Natural killer cell (primary cell): ENCODE measurements at regions not wholly inside any gene's neighbourhood (a gene's known extent, or its start where the extent isn't known, plus 50 kb on each side); places are given as distances from the start of the nearest gene placed in this dataset.

Experiments
- ATAC-seq, 3 donors: fragments of 150-1000 bp in 2 of 3; fragments of 200-7000 bp in 1 of 3; cut with Tn5 transposase; 1 replicate in 1 of 3; 2 replicates in 2 of 3; pipeline ENCODE4 v1.10.0; 2021; ENCODE audit warnings: mild to moderate bottlenecking in 2 of 3, moderate library complexity in 2 of 3
- DNase-seq, 2 donors: peaks; one replicate each; pipeline versions ENCODE4 v3.0.0 to v3.0.0-alpha.2; 2013 to 2021; ENCODE audit warnings: mixed read lengths in 1 of 2
- H3K27ac ChIP-seq: one replicate; pipeline ENCODE4 v1.5.1; 2013; ENCODE audit warnings: mild to moderate bottlenecking, low read length
- H3K27me3 ChIP-seq: one replicate; pipeline ENCODE4 v1.6.1; 2013; ENCODE audit warnings: low read length; ENCODE audit not compliant: control insufficient read depth, insufficient read depth
- H3K36me3 ChIP-seq: one replicate; pipeline ENCODE4 v1.6.1; 2013; ENCODE audit warnings: low read length; ENCODE audit not compliant: control insufficient read depth, insufficient read depth
- H3K4me1 ChIP-seq: one replicate; pipeline ENCODE4 v1.6.1; 2013; ENCODE audit warnings: low read length; ENCODE audit not compliant: control insufficient read depth, insufficient read depth
- H3K4me3 ChIP-seq: one replicate; pipeline ENCODE4 v1.5.1; 2013; ENCODE audit warnings: low read length
- H3K9me3 ChIP-seq: one replicate; pipeline ENCODE4 v1.6.1; 2013; ENCODE audit warnings: low read length; ENCODE audit not compliant: control insufficient read depth, insufficient read depth
- H3K27ac Mint-ChIP-seq, 2 donors: one replicate each; pipeline ENCODE4 v1.8.0; 2022; ENCODE audit warnings: mild to moderate bottlenecking in 2 of 2, mixed read lengths in 2 of 2, moderate library complexity in 1 of 2
- H3K27me3 Mint-ChIP-seq, 2 donors: one replicate each; pipeline ENCODE4 v1.8.0; 2022; ENCODE audit warnings: low read depth in 2 of 2, mixed read lengths in 2 of 2
- H3K36me3 Mint-ChIP-seq: one replicate; pipeline ENCODE4 v1.8.0; 2022; ENCODE audit warnings: mixed read lengths
- H3K4me1 Mint-ChIP-seq, 2 donors: one replicate each; pipeline ENCODE4 v1.8.0; 2022; ENCODE audit warnings: mixed read lengths in 2 of 2
- H3K4me3 Mint-ChIP-seq: one replicate; pipeline ENCODE4 v1.8.0; 2022; ENCODE audit warnings: mild to moderate bottlenecking, moderate library complexity, mixed read lengths
- H3K9me3 Mint-ChIP-seq, 2 donors: one replicate each; pipeline ENCODE4 v1.8.0; 2022; ENCODE audit warnings: mixed read lengths in 2 of 2
- CTCF ChIP-seq: fragments of 200-600 bp; IDR thresholded peaks from one replicate; pipeline ENCODE4 v1.8.0; 2022; ENCODE audit warnings: antibody characterized with exemption
- WGBS: methylation state at CpG from one replicate; pipeline ENCODE4 v1.1.7; 2013; ENCODE audit warnings: missing lambda C conversion rate; ENCODE audit not compliant: insufficient coverage; 5-methylcytosine and 5-hydroxymethylcytosine counted together
- intact Hi-C: fragments of 100-400 bp; cut with micrococcal nuclease; formaldehyde crosslinking; loops from one replicate; pipeline ENCODE4 v1.14.2; 2022

GRCh38 chr12:107826276-107826675 lies 51.8 kb downstream of the ASCL4 start:
- no peaks in the 10 kb centered on the region for H3K4me1 Mint-ChIP-seq
- no peak for DNase-seq
- no peak for ATAC-seq
- 77% methylated on average over 6 of the region's 9 CpGs for WGBS
- TF ChIP-seq CTCF, result no peak
- intact Hi-C loops, result no loop called here
- H3K27ac Mint-ChIP-seq, result no peak overlapping the region
- H3K36me3 ChIP-seq, result no peaks in the 10 kb centered on the region
- peaks cover 11 to 15% of the 10 kb centered on the region in 2 donors for H3K27me3 Mint-ChIP-seq
- H3K27ac ChIP-seq, result no peak overlapping the region
- peaks cover 19% of the 10 kb centered on the region for H3K9me3 ChIP-seq
- H3K4me1 ChIP-seq, result no peaks in the 10 kb centered on the region
- peaks cover 37% of the 10 kb centered on the region for H3K36me3 Mint-ChIP-seq
- no peak overlapping the region for H3K4me3 ChIP-seq
- peaks cover 17 to 18% of the 10 kb centered on the region in 2 donors for H3K9me3 Mint-ChIP-seq
- H3K27me3 ChIP-seq, result peaks cover 2% of the 10 kb centered on the region
- H3K4me3 Mint-ChIP-seq, result no peak overlapping the region

GRCh38 chr12:107829271-107829670 lies 54.8 kb downstream of the ASCL4 start:
- DNase-seq (no peak), ATAC-seq (no peak)
- 50% methylated on average over 1 of the region's 1 CpG for WGBS
- TF ChIP-seq CTCF, result no peak
- Histone ChIP-seq H3K27me3 (peaks cover 8% of the 10 kb centered on the region), H3K4me1 (no peaks in the 10 kb centered on the region), H3K36me3 (no peaks in the 10 kb centered on the region), H3K9me3 (peaks cover 19% of the 10 kb centered on the region), H3K4me3 (no peak overlapping the region), H3K27ac (no peak overlapping the region)
- Mint-ChIP-seq H3K36me3 (peaks cover 37% of the 10 kb centered on the region), H3K27me3 (peaks cover 12 to 21% of the 10 kb centered on the region in 2 donors), H3K27ac (no peak overlapping the region), H3K4me3 (no peak overlapping the region), H3K9me3 (peaks cover 14 to 18% of the 10 kb centered on the region in 2 donors), H3K4me1 (no peaks in the 10 kb centered on the region)
- intact Hi-C loops, result no loop called here

GRCh38 chr12:107832441-107832840 lies 57.9 kb downstream of the ASCL4 start:
- no peak overlapping the region for H3K4me3 Mint-ChIP-seq
- WGBS, result 67% methylated on average over 4 of the region's 4 CpGs
- Histone ChIP-seq H3K4me3 (no peak overlapping the region), H3K9me3 (peaks cover 4% of the 10 kb centered on the region), H3K27me3 (peaks cover 8% of the 10 kb centered on the region), H3K27ac (no peak overlapping the region), H3K36me3 (no peaks in the 10 kb centered on the region), H3K4me1 (no peaks in the 10 kb centered on the region)
- peaks cover 10% of the 10 kb centered on the region for H3K36me3 Mint-ChIP-seq
- no peak for TF ChIP-seq CTCF
- intact Hi-C loops, result no loop called here
- ATAC-seq (no peak), DNase-seq (no peak)
- no peak overlapping the region for H3K27ac Mint-ChIP-seq
- H3K4me1 Mint-ChIP-seq, result no peaks in the 10 kb centered on the region
- H3K27me3 Mint-ChIP-seq, result peaks cover 25 to 42% of the 10 kb centered on the region in 2 donors
- peaks cover 4% of the 10 kb centered on the region in 2 donors for H3K9me3 Mint-ChIP-seq

GRCh38 chr12:107840186-107840585 lies 65.7 kb downstream of the ASCL4 start:
- intact Hi-C loops, result no loop called here
- Mint-ChIP-seq H3K27ac (no peak overlapping the region), H3K27me3 (peaks cover 30 to 46% of the 10 kb centered on the region in 2 donors), H3K4me1 (no peaks in the 10 kb centered on the region), H3K36me3 (no peaks in the 10 kb centered on the region), H3K9me3 (no peaks in the 10 kb centered on the region), H3K4me3 (no peak overlapping the region)
- no peak for TF ChIP-seq CTCF
- peaks cover 21% of the 10 kb centered on the region for H3K27me3 ChIP-seq
- peaks cover 10% of the 10 kb centered on the region for H3K4me1 ChIP-seq
- no peaks in the 10 kb centered on the region for H3K9me3 ChIP-seq
- ATAC-seq (no peak), DNase-seq (no peak)
- no peaks in the 10 kb centered on the region for H3K36me3 ChIP-seq
- H3K27ac ChIP-seq, result no peak overlapping the region
- 32% methylated on average over 1 of the region's 1 CpG for WGBS
- H3K4me3 ChIP-seq, result no peak overlapping the region
